Natural killer cell treated with Interleukin-12 subunit alpha and Interleukin-12 subunit beta and Interleukin-15 and Interleukin-18, amount 100 ng/mL, for 72 hours (primary cell): ENCODE measurements at regions not wholly inside any gene's neighbourhood (a gene's known extent, or its start where the extent isn't known, plus 50 kb on each side); places are given as distances from the start of the nearest gene placed in this dataset.

ENCODE experiments used
- ATAC-seq, 2 donors: fragments of 150-1000 bp; cut with Tn5 transposase in 1 of 2; sonication (Bioruptor Pico), chemical (Tn5 transposase) in 1 of 2; 2 replicates each; pipeline ENCODE4 v1.10.0; 2021
- DNase-seq: peaks from one replicate; pipeline ENCODE4 v3.0.0; 2022; ENCODE audit warnings: low spot score
- H3K27ac Mint-ChIP-seq, 2 donors: 1 replicate in 1 of 2; 2 replicates in 1 of 2; pipeline ENCODE4 v1.8.0; 2022; ENCODE audit warnings: mixed read lengths in 2 of 2, mild to moderate bottlenecking in 1 of 2, moderate library complexity in 1 of 2
- H3K27me3 Mint-ChIP-seq, 2 donors: 1 replicate in 1 of 2; 2 replicates in 1 of 2; pipeline ENCODE4 v1.8.0; 2022; ENCODE audit warnings: mixed read lengths in 2 of 2
- H3K36me3 Mint-ChIP-seq: one replicate; pipeline ENCODE4 v1.8.0; 2022; ENCODE audit warnings: mixed read lengths
- H3K4me1 Mint-ChIP-seq, 2 donors: 1 replicate in 1 of 2; 2 replicates in 1 of 2; pipeline ENCODE4 v1.8.0; 2022; ENCODE audit warnings: low read depth in 2 of 2, mixed read lengths in 2 of 2, mild to moderate bottlenecking in 1 of 2
- H3K4me3 Mint-ChIP-seq: one replicate; pipeline ENCODE4 v1.8.0; 2022; ENCODE audit warnings: mixed read lengths
- H3K9me3 Mint-ChIP-seq: 2 replicates; pipeline ENCODE4 v1.8.0; 2022; ENCODE audit warnings: mixed read lengths

DNA sequence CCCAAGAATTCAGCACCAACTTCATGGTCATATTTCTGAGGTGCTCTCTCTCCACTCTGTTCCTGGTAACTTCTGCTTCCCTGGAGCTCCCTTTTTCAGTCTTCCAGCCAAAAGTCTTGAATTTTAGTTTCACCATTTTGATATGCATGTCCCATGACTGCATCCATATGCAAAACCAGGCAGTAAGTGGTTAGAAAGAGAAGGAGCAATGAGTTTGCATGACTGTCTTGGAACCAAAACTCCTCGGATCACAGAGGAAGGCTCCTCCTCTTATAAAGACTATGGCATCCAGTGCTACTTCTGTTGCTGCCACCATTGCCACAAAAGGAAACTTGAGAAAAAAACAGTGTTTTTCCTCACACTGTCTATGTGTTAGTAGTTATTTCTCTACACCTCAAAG lies 269.1 kb upstream of the GLI3 start:
- H3K4me1 Mint-ChIP-seq = no peaks in the 10 kb centered on the region
- no peaks in the 10 kb centered on the region for H3K27me3 Mint-ChIP-seq
- H3K4me3 Mint-ChIP-seq = no peak overlapping the region
- DNase-seq = no peak
- peaks cover 4% of the 10 kb centered on the region for H3K9me3 Mint-ChIP-seq
- ATAC-seq = no peak
- no peaks in the 10 kb centered on the region for H3K36me3 Mint-ChIP-seq
- no peak overlapping the region for H3K27ac Mint-ChIP-seq

GRCh38 chr7:42502022-42502421 lies 265.0 kb upstream of the GLI3 start:
- Mint-ChIP-seq H3K36me3 (no peaks in the 10 kb centered on the region), H3K27me3 (peaks cover under 1 to 5% of the 10 kb centered on the region in 2 donors), H3K4me3 (no peak overlapping the region), H3K9me3 (no peaks in the 10 kb centered on the region), H3K27ac (no peak overlapping the region), H3K4me1 (no peaks in the 10 kb centered on the region)
- no peak for DNase-seq
- no peak for ATAC-seq

GRCh38 chr7:42495256-42495655 lies 258.2 kb upstream of the GLI3 start:
- peaks cover 0 to 3% of the 10 kb centered on the region in 2 donors for H3K4me1 Mint-ChIP-seq
- H3K9me3 Mint-ChIP-seq = no peaks in the 10 kb centered on the region
- peaks cover 23 to 31% of the 10 kb centered on the region in 2 donors for H3K27me3 Mint-ChIP-seq
- DNase-seq (no peak), ATAC-seq (no peak)
- H3K36me3 Mint-ChIP-seq = no peaks in the 10 kb centered on the region
- H3K4me3 Mint-ChIP-seq = no peak overlapping the region
- no peak overlapping the region for H3K27ac Mint-ChIP-seq

DNA sequence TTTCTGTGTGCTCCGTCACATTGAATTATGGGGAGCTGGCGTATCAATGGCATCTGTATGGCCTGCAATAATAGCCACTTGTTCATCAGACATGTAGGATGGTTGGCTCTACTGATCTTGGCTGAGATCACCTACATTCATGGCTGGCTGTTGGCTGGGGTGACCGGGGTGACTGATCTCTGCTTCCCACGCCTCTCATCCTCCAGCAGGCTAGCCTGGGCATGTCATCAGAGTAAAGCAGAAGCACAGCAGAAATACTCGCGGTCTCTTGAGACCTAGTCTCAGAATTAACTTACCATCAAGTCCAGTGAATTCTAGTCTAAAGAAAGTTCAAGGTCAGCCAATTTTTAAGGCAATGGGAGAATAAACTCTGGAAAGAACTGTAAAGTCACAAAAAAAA lies 257.7 kb upstream of the GLI3 start:
- Mint-ChIP-seq H3K27ac (no peak overlapping the region), H3K9me3 (peaks cover 2% of the 10 kb centered on the region)

DNA sequence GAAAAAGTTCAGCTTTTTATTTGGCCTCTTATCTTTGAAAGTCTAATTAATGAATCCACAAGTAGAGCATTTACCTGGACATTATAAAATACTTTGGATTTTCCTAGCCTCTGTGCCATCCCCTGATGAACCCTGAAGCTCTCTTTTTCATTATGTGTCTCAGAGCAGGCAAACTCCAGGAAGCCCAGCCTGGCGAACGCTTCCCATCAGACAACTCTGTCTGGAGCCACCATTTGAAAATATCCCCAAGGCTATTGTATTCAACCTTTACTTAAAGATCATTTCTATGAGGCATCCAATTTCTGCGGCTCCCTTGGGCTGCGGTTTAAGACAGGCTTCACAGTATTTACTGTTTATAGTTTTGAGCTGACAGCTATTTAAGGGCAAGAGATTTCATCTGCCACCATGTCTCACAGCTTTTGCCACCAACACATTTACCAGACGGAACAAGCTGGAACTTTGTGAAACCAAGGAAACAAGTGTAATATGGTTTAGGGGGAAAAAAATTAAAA lies 257.2 kb upstream of the GLI3 start:
- Mint-ChIP-seq H3K27me3 (peaks cover 23 to 33% of the 10 kb centered on the region in 2 donors), H3K27ac (no peak overlapping the region), H3K36me3 (no peaks in the 10 kb centered on the region), H3K4me3 (no peak overlapping the region), H3K9me3 (peaks cover 2% of the 10 kb centered on the region), H3K4me1 (peaks cover 0 to 3% of the 10 kb centered on the region in 2 donors)
- ATAC-seq = no peak
- no peak for DNase-seq

More for the DNA sequence above, 257.7 kb upstream of the GLI3 start:
- Mint-ChIP-seq H3K36me3 (no peaks in the 10 kb centered on the region), H3K4me1 (peaks cover 0 to 3% of the 10 kb centered on the region in 2 donors), H3K27me3 (peaks cover 23 to 31% of the 10 kb centered on the region in 2 donors), H3K4me3 (no peak overlapping the region)
- DNase-seq (no peak), ATAC-seq (no peak)

GRCh38 chr7:42493436-42494198 lies 256.6 kb upstream of the GLI3 start:
- peak in 1 of 2 donors; percentile 52 for ATAC-seq
- no peaks in the 10 kb centered on the region for H3K36me3 Mint-ChIP-seq
- H3K4me1 Mint-ChIP-seq = peaks cover 0 to 3% of the 10 kb centered on the region in 2 donors
- peaks cover 26 to 39% of the 10 kb centered on the region in 2 donors for H3K27me3 Mint-ChIP-seq
- H3K27ac Mint-ChIP-seq = no peak overlapping the region
- no peak for DNase-seq
- no peak overlapping the region for H3K4me3 Mint-ChIP-seq
- peaks cover 2% of the 10 kb centered on the region for H3K9me3 Mint-ChIP-seq

DNA sequence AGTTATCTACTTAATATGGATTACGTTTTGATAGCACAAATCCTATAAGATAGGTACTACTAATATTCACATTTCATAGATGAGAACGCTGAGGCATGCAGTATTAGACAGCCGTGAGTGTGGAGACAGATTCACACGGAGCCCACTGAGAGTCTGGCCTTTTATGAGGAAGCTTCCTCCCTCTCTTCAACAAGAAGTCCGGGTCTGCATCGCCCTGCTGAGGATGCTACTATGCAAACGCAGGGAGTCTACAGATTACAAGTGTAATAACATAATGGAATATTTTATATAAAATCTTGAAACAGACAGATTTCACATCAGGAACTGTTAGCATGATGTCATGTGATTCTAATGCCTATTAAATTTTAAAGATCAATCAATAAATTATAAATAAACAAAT lies 255.9 kb upstream of the GLI3 start:
- peaks cover 0 to 3% of the 10 kb centered on the region in 2 donors for H3K4me1 Mint-ChIP-seq
- no peak overlapping the region for H3K4me3 Mint-ChIP-seq
- peaks cover 2% of the 10 kb centered on the region for H3K9me3 Mint-ChIP-seq
- peaks cover 28 to 38% of the 10 kb centered on the region in 2 donors for H3K27me3 Mint-ChIP-seq
- DNase-seq = no peak
- H3K27ac Mint-ChIP-seq = no peak overlapping the region
- H3K36me3 Mint-ChIP-seq = no peaks in the 10 kb centered on the region
- no peak for ATAC-seq

DNA sequence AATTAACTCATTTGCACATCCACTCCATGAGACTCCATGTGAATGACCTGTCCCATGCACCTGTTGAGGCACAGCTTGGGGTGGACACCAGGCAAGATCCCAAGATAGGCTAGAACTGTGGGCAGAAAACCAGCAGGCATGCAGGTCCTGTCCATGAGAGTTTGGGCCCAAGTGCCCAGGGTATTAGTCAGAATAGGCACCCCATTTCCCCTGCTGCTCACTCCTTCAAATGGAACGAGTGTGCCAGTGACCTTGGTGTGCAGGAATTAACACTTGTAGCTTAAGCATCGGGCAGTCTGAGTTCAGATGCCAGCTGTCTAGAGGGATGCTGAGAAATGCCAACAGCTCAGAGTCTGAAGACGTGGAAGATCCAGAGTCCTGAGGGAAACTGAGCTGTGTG lies 254.1 kb upstream of the GLI3 start:
- Mint-ChIP-seq H3K27ac (no peak overlapping the region), H3K27me3 (peaks cover 24 to 36% of the 10 kb centered on the region in 2 donors), H3K4me3 (no peak overlapping the region), H3K4me1 (peaks cover 0 to 3% of the 10 kb centered on the region in 2 donors), H3K9me3 (peaks cover 6% of the 10 kb centered on the region), H3K36me3 (no peaks in the 10 kb centered on the region)
- DNase-seq = no peak
- ATAC-seq = peak in 1 of 2 donors; percentile 48

DNA sequence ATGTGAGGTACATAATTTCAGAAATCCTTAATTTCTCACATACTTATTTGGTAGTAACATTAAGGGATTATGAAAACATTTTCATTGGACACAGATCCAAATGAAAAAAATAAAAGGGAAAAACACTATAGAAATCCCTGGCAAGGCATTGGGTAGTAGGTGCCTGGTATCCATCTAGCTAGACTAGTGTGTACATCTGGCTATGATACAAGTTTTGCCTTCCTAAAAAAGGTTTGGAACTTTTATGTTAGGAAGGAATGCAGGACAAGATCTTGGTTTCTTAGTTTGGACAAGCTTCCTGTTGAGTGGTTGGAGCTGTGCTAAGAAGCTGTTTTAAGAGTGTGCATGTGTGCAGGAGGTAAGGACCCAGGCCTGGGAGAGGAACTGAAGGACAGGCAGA lies 252.3 kb upstream of the GLI3 start:
- H3K4me1 Mint-ChIP-seq = peaks cover 0 to 3% of the 10 kb centered on the region in 2 donors
- H3K27ac Mint-ChIP-seq = no peak overlapping the region
- no peaks in the 10 kb centered on the region for H3K36me3 Mint-ChIP-seq
- H3K9me3 Mint-ChIP-seq = peaks cover 6% of the 10 kb centered on the region
- ATAC-seq (no peak), DNase-seq (no peak)
- peaks cover 13 to 18% of the 10 kb centered on the region in 2 donors for H3K27me3 Mint-ChIP-seq
- no peak overlapping the region for H3K4me3 Mint-ChIP-seq

GRCh38 chr7:42485301-42485766 lies 248.3 kb upstream of the GLI3 start:
- Mint-ChIP-seq H3K4me1 (no peaks in the 10 kb centered on the region), H3K36me3 (no peaks in the 10 kb centered on the region), H3K27me3 (peaks cover 5 to 11% of the 10 kb centered on the region in 2 donors), H3K9me3 (peaks cover 9% of the 10 kb centered on the region), H3K4me3 (no peak overlapping the region), H3K27ac (no peak overlapping the region)
- no peak for DNase-seq
- no peak for ATAC-seq

GRCh38 chr7:42483886-42484285 lies 246.9 kb upstream of the GLI3 start:
- H3K27me3 Mint-ChIP-seq = peaks cover 5 to 6% of the 10 kb centered on the region in 2 donors
- ATAC-seq (no peak), DNase-seq (no peak)
- no peak overlapping the region for H3K4me3 Mint-ChIP-seq
- no peaks in the 10 kb centered on the region for H3K36me3 Mint-ChIP-seq
- no peaks in the 10 kb centered on the region for H3K4me1 Mint-ChIP-seq
- H3K27ac Mint-ChIP-seq = no peak overlapping the region
- H3K9me3 Mint-ChIP-seq = peaks cover 6% of the 10 kb centered on the region

DNA sequence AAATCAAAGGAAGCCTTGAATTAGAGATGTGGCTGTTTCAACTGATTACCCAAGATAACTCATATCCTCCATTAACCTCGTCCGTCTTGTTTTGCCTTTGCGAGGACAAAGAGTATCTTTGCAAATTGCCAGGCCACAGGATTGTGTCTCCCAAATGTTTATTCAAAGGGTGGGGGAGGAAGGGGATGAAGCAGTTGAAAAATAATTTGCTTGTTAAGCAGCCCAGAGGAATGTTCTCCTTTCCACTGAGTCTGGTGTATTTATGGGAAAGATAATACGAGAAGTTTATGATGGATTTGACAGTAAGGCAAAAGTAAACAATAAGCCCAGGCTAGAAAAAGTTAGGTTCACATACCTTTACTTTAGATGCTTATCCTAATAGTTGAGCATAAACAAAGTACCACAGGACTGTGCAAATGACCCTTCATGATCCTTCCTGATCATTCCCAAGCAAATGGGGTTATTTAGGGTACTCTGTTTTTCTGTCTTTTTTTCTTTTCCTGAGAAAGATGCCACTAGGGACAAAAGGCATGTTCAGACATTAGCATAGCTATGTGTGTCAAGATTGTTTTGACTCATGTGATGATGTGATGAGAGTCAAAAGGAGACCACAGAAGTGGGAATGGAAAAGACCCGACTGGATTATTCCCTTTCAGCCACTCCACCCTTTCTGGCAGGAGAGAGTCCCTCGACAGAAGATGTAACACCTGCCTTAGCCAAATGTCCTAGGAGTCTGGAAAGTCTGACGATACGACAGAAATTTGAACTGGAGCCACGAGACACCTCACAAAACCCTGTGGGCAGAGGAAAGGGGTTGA lies 243.0 kb upstream of the GLI3 start:
- DNase-seq (no peak), ATAC-seq (no peak)
- H3K27ac Mint-ChIP-seq = no peak overlapping the region
- no peaks in the 10 kb centered on the region for H3K4me1 Mint-ChIP-seq
- no peaks in the 10 kb centered on the region for H3K27me3 Mint-ChIP-seq
- no peak overlapping the region for H3K4me3 Mint-ChIP-seq
- H3K9me3 Mint-ChIP-seq = peaks cover 3% of the 10 kb centered on the region
- H3K36me3 Mint-ChIP-seq = no peaks in the 10 kb centered on the region

DNA sequence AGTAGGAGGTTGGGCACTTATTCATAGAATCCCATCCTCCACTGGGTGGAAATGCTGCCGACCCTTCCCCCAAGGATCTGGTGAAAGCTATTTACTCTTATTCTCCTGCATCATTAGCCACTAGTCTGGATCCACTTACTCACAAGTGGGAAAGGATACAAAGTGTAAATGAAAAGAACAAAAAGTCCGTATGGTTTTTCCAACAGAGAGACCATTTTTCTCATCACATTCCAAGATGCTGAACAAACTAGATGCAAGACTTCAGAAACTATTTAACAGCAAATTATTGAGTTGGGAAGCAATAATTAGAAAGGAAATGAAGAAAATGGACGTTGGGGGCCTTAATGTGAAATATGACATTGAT lies 242.4 kb upstream of the GLI3 start:
- DNase-seq = no peak
- ATAC-seq = no peak
- Mint-ChIP-seq H3K27me3 (peaks cover 0 to 2% of the 10 kb centered on the region in 2 donors), H3K9me3 (peaks cover 6% of the 10 kb centered on the region), H3K4me3 (no peak overlapping the region), H3K27ac (no peak overlapping the region), H3K4me1 (peaks cover 0 to 2% of the 10 kb centered on the region in 2 donors), H3K36me3 (no peaks in the 10 kb centered on the region)

GRCh38 chr7:42478717-42479116 lies 241.7 kb upstream of the GLI3 start:
- Mint-ChIP-seq H3K4me1 (peaks cover 0 to 2% of the 10 kb centered on the region in 2 donors), H3K36me3 (no peaks in the 10 kb centered on the region), H3K27me3 (peaks cover 0 to 2% of the 10 kb centered on the region in 2 donors), H3K27ac (no peak overlapping the region), H3K9me3 (peaks cover 3% of the 10 kb centered on the region), H3K4me3 (no peak overlapping the region)
- DNase-seq (no peak), ATAC-seq (no peak)
